ENCODE measurements at regions not wholly inside any gene's neighbourhood (a gene's known extent, or its start where the extent isn't known, plus 50 kb on each side); places are given as distances from the start of the nearest gene placed in this dataset.

- TF ChIP-seq ZBTB33 (IDR thresholded peaks at IDR 0.05; ENCODE audit: borderline replicate concordance, low read depth) (no peak), FOXJ3 (CRISPR knock-in tag; IDR thresholded peaks at IDR 0.05) (no peak), FOSL2 (IDR thresholded peaks at IDR 0.05; ENCODE audit: borderline replicate concordance, low read depth) (no peak)
Measured at GRCh38 chr4:12697970-12698369, 786.2 kb downstream of the RAB28 start (continued).

- no peak for DNase-seq
- Histone ChIP-seq H3K9me3 (no peaks in the 10 kb centered on the region), H3K36me3 (replicated peaks in 1 of 2; ENCODE audit: control insufficient read depth in 1 of 2, insufficient read depth in 2 of 2, low read length in 1 of 2) (no peaks in the 10 kb centered on the region), H3K4me3 (ENCODE audit: low read depth in 2 of 2, low read length in 1 of 2) (no peak overlapping the region), H3F3A (replicated peaks; ENCODE audit: insufficient read depth) (no peaks in the 10 kb centered on the region), H4K20me1 (ENCODE audit: insufficient read depth) (no peaks in the 10 kb centered on the region), H3K9ac (no peak overlapping the region), H3K27ac (ENCODE audit: low read depth in 2 of 2, low read length in 1 of 2) (no peak overlapping the region), H3K4me2 (no peak overlapping the region), H2AFZ (ENCODE audit: low read depth) (no peak overlapping the region), H3K4me1 (ENCODE audit: control insufficient read depth in 1 of 2, insufficient read depth in 2 of 2, low read depth in 1 of 2, low read length in 1 of 2) (no peaks in the 10 kb centered on the region), H3K27me3 (ENCODE audit: insufficient read depth) (no peaks in the 10 kb centered on the region), H3K9me2 (no peaks in the 10 kb centered on the region), H3K79me2 (ENCODE audit: insufficient read depth) (no peaks in the 10 kb centered on the region)
- ChIA-PET POLR2A (no interaction called here), CTCF (no interaction called here)
- 1% methylated on average over 2 of the region's 2 CpGs for WGBS (ENCODE audit: low lambda C conversion rate)
- TF ChIP-seq RXRA (IDR thresholded peaks at IDR 0.05; ENCODE audit: borderline replicate concordance, low read depth) (no peak), FOXM1 (IDR thresholded peaks at IDR 0.05; ENCODE audit: low read depth) (no peak), MAX (IDR thresholded peaks at IDR 0.05; ENCODE audit: low read depth) (no peak), TAF1 (IDR thresholded peaks at IDR 0.05; ENCODE audit: borderline replicate concordance, low read depth, low read length) (no peak), SMC3 (IDR thresholded peaks at IDR 0.05; ENCODE audit: low read depth, low read length) (no peak), MEF2A (IDR thresholded peaks at IDR 0.05; ENCODE audit: borderline replicate concordance, low read depth) (no peak), REST (IDR thresholded peaks at IDR 0.05; ENCODE audit: low read depth, low read length) (no peak), NRF1 (IDR thresholded peaks at IDR 0.05; ENCODE audit: low read depth, low read length) (no peak), NFIC (IDR thresholded peaks at IDR 0.05; ENCODE audit: borderline replicate concordance) (no peak)
Measured at GRCh38 chr4:12692815-12693214, 791.3 kb downstream of the RAB28 start.
